ENCODE measurements at regions not wholly inside any gene's neighbourhood (a gene's known extent, or its start where the extent isn't known, plus 50 kb on each side); places are given as distances from the start of the nearest gene placed in this dataset.
A peak's percentile ranks its signal among the peaks of the same experiment; 100 is the strongest.
"Not testable (repeated sequence)": the region's sequence is repeated elsewhere in the genome, so short reads cannot be mapped to it uniquely, and the experiment has no call there.

GRCh38 chr5:104082754-104083153 lies 520.2 kb upstream of the NUDT12 start:
- TF ChIP-seq JUND (IDR thresholded peaks at IDR 0.05; ENCODE audit: low read depth): no peak
- in situ Hi-C loops (cut with HindIII; ENCODE audit: low pct_unique_long_range_greater_than_20kb, low sequenced_read_pairs): no loop called here
- no peak for DNase-seq (ENCODE audit: low read depth in 1 of 2, low spot score in 1 of 2)

DNA sequence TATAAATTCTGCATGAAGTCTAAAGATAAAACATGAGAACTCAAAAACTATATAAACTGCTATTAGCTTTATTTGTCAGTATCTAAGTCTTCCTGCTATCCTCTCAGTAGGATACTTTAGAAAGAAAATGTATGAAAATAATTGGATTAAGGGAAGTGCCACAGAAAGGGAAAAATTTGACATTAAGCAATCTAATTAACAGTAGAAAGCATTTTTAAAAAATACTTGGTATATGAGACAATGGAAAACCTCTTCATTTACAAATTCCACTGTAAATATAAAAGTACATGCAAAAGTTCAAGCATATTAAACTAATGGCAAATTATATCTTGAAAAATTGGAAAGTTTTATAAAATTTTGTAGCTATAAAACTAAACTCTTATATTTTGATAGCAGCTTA lies 518.6 kb upstream of the NUDT12 start:
- in situ Hi-C loops (cut with HindIII; ENCODE audit: low pct_unique_long_range_greater_than_20kb, low sequenced_read_pairs): no loop called here
- TF ChIP-seq JUND (IDR thresholded peaks at IDR 0.05; ENCODE audit: low read depth): no peak
- DNase-seq (ENCODE audit: low read depth in 1 of 2, low spot score in 1 of 2): no peak

DNA sequence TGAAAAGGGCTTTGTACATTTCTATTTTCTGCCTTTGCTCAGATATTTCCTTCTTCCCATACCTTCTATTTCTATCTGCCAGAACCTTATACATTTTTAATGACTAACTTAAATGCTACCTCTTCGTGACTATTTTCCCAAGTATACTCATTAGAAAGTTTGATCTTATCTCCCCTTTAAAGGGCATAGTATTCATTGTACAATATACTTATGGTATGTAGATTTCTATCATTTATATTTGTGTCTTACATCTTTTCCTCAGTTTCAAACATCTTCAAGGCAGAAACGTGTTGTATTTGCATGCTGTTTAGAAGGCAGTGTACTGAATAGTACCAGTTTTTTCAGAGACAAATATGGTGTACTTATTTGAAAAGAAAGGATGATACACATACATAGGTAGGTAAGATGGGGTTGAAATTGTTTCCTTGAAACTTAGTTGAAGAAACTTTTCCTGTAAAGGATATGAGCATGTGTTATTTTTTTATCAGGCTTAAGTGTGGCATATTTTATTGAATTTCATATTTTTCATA lies 518.1 kb upstream of the NUDT12 start:
- in situ Hi-C loops (cut with HindIII; ENCODE audit: low pct_unique_long_range_greater_than_20kb, low sequenced_read_pairs): no loop called here
- no peak for TF ChIP-seq JUND (IDR thresholded peaks at IDR 0.05; ENCODE audit: low read depth)
- peak; percentile 2 to 13 for DNase-seq (ENCODE audit: low read depth in 1 of 2, low spot score in 1 of 2)

- DNase-seq (ENCODE audit: low read depth in 1 of 2, low spot score in 1 of 2): not testable (repeated sequence)
Measured at GRCh38 chr5:104079861-104080645, 517.5 kb upstream of the NUDT12 start.

DNA sequence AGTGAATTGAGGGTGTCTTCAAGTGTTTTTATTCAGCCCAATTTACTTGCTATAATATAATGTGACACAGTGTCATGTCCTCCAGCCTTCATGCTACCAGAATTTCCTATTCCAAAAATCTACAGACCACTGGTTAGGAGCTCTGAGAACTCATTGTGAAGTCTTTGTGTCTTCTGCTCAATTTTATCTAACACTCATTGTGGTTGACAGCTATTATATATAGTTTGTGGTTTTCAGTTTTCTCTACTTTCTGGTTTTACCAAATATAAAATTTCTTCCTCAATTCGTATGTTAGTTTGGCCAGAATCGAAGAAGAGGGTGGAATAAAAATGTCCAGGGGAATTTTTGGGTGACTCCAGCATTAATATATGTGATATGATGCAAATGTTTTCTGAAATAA lies 509.3 kb upstream of the NUDT12 start:
- DNase-seq (ENCODE audit: low read depth in 1 of 2, low spot score in 1 of 2): no peak
- in situ Hi-C loops (cut with HindIII; ENCODE audit: low pct_unique_long_range_greater_than_20kb, low sequenced_read_pairs): no loop called here

More at GRCh38 chr5:104079861-104080645, 517.5 kb upstream of the NUDT12 start:
- in situ Hi-C loops (cut with HindIII; ENCODE audit: low pct_unique_long_range_greater_than_20kb, low sequenced_read_pairs): not testable (repeated sequence)

DNA sequence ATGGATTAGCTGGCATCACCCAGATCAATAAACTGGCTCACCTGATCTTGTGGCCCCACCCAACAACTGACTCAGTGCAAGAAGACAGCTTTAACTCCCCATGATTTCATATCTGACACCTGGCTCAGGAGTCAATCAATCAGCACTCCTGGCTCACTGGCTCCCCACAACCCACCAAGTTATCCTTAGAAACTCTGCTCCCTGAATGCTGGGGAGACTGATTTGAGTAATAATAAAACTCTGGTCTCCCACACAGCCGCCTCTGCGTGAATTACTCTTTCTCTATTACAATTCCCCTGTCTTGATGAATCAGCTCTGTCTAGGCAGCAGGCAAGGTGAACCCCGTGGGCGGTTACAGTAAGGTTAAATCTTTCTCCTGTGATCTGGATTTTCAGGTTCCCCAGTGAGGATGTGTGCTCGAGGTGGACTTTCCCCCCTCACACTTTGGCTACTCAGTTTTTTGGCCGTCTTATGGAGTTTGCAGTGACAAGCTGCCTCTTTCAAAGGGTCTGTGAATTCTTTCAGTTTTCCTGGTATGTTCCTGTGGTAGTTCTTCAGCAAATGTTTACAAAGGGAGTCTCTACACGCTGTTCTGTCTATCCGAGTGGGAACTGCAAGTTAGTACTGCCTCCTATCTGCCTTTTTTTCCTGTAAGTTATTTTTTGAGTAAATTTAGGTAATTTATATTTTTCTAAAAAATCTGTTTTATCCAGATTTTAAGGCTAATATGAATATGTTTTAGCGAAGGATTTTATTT lies 500.2 kb upstream of the NUDT12 start:
- TF ChIP-seq JUND (IDR thresholded peaks at IDR 0.05; ENCODE audit: low read depth): no peak
- peak in 1 of 2 experiments; percentile 41 for DNase-seq (ENCODE audit: low read depth in 1 of 2, low spot score in 1 of 2)
- in situ Hi-C loops (cut with HindIII; ENCODE audit: low pct_unique_long_range_greater_than_20kb, low sequenced_read_pairs): no loop called here

More for the DNA sequence above, 509.3 kb upstream of the NUDT12 start:
- TF ChIP-seq JUND (IDR thresholded peaks at IDR 0.05; ENCODE audit: low read depth): no peak

- in situ Hi-C loops (cut with HindIII; ENCODE audit: low pct_unique_long_range_greater_than_20kb, low sequenced_read_pairs): no loop called here
- TF ChIP-seq JUND (IDR thresholded peaks at IDR 0.05; ENCODE audit: low read depth): no peak
- no peak for DNase-seq (ENCODE audit: low read depth in 1 of 2, low spot score in 1 of 2)
Measured at GRCh38 chr5:104061707-104062106, 499.1 kb upstream of the NUDT12 start.

DNA sequence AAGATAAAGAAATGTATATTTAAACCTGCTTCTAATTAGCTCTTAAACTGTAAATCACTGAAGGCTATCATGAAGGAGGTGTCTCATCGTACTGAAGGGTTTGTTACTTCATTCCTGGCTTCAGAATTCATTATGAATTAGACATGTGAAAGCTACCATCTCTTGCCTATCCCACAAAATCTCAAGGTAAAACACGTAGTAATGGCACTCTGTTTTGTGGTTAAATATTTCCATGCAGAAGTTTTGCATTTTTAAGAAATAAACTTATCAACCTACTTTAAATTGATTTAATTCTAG lies 490.7 kb upstream of the NUDT12 start:
- DNase-seq (ENCODE audit: low read depth in 1 of 2, low spot score in 1 of 2): no peak
- TF ChIP-seq JUND (IDR thresholded peaks at IDR 0.05; ENCODE audit: low read depth): no peak
- in situ Hi-C loops (cut with HindIII; ENCODE audit: low pct_unique_long_range_greater_than_20kb, low sequenced_read_pairs): no loop called here

GRCh38 chr5:104052558-104053352 lies 490.2 kb upstream of the NUDT12 start:
- in situ Hi-C loops (cut with HindIII; ENCODE audit: low pct_unique_long_range_greater_than_20kb, low sequenced_read_pairs): no loop called here
- no peak for DNase-seq (ENCODE audit: low read depth in 1 of 2, low spot score in 1 of 2)
- TF ChIP-seq JUND (IDR thresholded peaks at IDR 0.05; ENCODE audit: low read depth): no peak

DNA sequence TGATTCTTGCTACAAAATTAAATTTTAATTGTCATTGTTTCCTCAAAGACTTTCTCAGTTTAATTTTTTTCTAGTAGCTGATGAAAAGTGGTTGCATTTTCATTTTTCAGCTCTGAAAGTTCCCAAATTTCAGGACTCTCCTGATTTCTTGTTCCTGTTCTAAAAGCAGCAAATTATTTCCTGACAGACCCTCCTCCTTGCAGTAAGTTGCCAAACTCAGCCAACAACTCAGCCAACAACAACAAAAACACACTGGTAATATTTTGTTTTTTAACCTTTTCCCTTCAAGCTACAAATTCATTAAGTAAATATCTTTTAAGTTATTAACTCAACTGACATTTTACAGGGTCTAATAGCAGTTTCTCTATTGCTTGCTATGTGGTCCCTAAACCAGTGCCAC lies 487.8 kb upstream of the NUDT12 start:
- no peak for DNase-seq (ENCODE audit: low read depth in 1 of 2, low spot score in 1 of 2)
- no peak for TF ChIP-seq JUND (IDR thresholded peaks at IDR 0.05; ENCODE audit: low read depth)
- in situ Hi-C loops (cut with HindIII; ENCODE audit: low pct_unique_long_range_greater_than_20kb, low sequenced_read_pairs): no loop called here

GRCh38 chr5:104049752-104050151 lies 487.2 kb upstream of the NUDT12 start:
- in situ Hi-C loops (cut with HindIII; ENCODE audit: low pct_unique_long_range_greater_than_20kb, low sequenced_read_pairs): no loop called here
- DNase-seq (ENCODE audit: low read depth in 1 of 2, low spot score in 1 of 2): no peak
- TF ChIP-seq JUND (IDR thresholded peaks at IDR 0.05; ENCODE audit: low read depth): no peak

DNA sequence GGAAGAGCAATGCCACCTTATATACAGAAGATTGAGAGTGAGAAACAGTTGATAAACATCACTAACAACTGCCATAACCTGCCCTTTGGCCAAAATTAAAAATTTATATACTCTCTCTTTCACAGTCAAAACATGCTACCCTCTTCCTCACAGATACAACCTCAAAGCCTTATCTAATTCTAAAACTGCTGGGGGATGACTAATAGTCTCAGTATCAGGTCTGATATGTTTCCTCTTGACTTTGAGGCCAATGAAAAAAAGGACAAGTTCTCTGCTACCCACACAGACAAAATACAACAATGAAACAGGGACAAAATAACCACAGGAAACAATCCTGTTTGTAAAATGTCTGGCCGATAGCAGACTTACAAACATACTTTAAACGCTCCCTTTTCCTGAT lies 485.6 kb upstream of the NUDT12 start:
- TF ChIP-seq JUND (IDR thresholded peaks at IDR 0.05; ENCODE audit: low read depth): no peak
- in situ Hi-C loops (cut with HindIII; ENCODE audit: low pct_unique_long_range_greater_than_20kb, low sequenced_read_pairs): no loop called here
- DNase-seq (ENCODE audit: low read depth in 1 of 2, low spot score in 1 of 2): no peak

- in situ Hi-C loops (cut with HindIII; ENCODE audit: low pct_unique_long_range_greater_than_20kb, low sequenced_read_pairs): no loop called here
- DNase-seq (ENCODE audit: low read depth in 1 of 2, low spot score in 1 of 2): no peak
- no peak for TF ChIP-seq JUND (IDR thresholded peaks at IDR 0.05; ENCODE audit: low read depth)
Measured at GRCh38 chr5:104045987-104046386, 483.4 kb upstream of the NUDT12 start.

- DNase-seq (ENCODE audit: low read depth in 1 of 2, low spot score in 1 of 2); in situ Hi-C loops (cut with HindIII; ENCODE audit: low pct_unique_long_range_greater_than_20kb, low sequenced_read_pairs): not testable (repeated sequence)
Measured at GRCh38 chr5:104039871-104040270, 477.3 kb upstream of the NUDT12 start.

DNA sequence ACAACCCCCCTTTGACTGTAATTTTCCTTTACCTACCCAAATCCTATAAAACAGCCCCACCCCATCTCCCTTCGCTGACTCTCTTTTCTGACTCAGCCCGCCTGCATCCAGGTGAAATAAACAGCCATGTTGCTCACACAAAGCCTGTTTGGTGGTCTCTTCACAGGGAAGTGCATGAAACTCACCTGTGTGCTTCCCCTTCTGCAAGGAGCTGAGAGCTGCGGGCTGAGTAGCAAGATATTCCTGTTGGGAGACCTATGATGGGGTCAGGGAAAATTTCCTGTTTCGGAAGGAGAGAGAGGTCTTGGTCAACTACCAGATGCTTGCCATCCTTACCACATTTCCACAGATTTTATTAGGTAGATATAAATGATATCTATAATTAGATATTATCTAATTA lies 474.5 kb upstream of the NUDT12 start:
- in situ Hi-C loops (cut with HindIII; ENCODE audit: low pct_unique_long_range_greater_than_20kb, low sequenced_read_pairs); DNase-seq (ENCODE audit: low read depth in 1 of 2, low spot score in 1 of 2): not testable (repeated sequence)

- DNase-seq (ENCODE audit: low read depth in 1 of 2, low spot score in 1 of 2); in situ Hi-C loops (cut with HindIII; ENCODE audit: low pct_unique_long_range_greater_than_20kb, low sequenced_read_pairs): not testable (repeated sequence)
Measured at GRCh38 chr5:104033186-104033585, 470.6 kb upstream of the NUDT12 start.
